ENCODE measurements at regions not wholly inside any gene's neighbourhood (a gene's known extent, or its start where the extent isn't known, plus 50 kb on each side); places are given as distances from the start of the nearest gene placed in this dataset.

DNA sequence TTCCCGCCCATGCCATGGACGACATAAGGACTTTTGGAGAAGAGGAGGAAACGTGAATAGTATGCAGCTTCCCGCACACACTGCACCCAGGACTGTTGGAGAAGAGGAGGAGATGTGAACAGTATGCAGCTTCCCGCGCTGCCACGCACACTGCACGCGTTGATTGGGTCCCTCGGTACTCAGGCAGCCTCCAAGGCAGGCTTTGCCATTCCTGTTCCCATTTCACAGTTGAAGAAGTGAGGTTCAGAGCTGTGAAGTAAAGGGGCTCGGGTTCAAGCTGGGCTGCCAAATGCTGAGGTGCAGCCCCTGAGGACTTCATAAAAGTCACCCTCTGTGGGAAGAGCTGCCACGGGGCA lies 147.9 kb upstream of the FAM20C start:
- DNase-seq (ENCODE audit: low read depth) = no peak
- TF ChIP-seq, protein P1, sequence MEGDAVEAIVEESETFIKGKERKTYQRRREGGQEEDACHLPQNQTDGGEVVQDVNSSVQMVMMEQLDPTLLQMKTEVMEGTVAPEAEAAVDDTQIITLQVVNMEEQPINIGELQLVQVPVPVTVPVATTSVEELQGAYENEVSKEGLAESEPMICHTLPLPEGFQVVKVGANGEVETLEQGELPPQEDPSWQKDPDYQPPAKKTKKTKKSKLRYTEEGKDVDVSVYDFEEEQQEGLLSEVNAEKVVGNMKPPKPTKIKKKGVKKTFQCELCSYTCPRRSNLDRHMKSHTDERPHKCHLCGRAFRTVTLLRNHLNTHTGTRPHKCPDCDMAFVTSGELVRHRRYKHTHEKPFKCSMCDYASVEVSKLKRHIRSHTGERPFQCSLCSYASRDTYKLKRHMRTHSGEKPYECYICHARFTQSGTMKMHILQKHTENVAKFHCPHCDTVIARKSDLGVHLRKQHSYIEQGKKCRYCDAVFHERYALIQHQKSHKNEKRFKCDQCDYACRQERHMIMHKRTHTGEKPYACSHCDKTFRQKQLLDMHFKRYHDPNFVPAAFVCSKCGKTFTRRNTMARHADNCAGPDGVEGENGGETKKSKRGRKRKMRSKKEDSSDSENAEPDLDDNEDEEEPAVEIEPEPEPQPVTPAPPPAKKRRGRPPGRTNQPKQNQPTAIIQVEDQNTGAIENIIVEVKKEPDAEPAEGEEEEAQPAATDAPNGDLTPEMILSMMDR (conservative IDR thresholded peaks at IDR 0.05; ENCODE audit: control insufficient read depth, insufficient read depth, low read depth, low read length) = no peak

DNA sequence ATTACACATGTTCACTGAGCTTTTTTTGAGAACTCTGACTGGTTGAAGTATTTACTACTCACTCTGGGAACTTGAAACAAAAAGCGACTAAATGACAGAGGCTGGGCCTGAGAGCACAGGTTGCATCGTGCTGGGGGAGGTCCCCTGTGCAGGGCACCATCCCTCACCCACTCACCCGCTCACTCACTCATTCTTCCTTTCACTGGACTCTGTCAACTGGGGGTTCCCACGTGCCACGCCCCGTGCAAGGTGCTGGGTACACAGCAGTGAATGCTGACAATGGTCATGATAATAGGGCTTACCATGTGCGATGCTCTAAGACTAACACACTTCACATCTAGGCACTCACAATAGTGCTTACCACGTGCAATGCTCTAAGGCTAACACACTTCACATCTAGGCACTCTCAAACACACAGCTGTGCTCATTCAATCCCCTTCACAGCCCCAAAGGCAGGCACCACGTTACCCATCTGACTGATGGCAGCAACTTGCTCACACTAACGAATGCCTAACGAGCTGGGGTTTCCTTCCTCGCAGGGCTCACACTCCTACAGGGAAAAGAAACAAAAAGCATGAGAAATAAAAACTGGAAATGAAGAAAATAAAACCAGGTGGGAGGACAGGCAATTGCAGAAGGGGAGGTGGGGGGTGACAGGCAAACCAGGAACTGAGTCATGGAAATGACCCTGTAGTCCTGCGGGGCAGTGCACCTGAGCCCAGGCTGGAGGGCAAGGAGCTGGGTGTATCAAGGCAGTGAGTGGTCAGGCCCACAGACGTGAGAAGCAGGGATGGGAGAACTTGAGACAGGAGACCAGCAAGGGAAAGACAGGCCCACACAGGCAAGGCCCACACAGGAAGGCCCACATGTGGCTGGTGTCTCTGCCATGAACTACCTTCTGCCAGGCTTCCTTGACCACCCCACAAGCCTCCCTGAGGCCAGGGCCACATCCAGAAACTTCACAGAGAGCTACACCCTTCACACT lies 147.0 kb upstream of the FAM20C start:
- no peak for DNase-seq (ENCODE audit: low read depth)
- no peak overlapping the region for H3K4me3 ChIP-seq (ENCODE audit: control insufficient read depth, low read depth, low read length)
- TF ChIP-seq, protein P1 (conservative IDR thresholded peaks at IDR 0.05; ENCODE audit: control insufficient read depth, insufficient read depth, low read depth, low read length) = no peak

More for the DNA sequence above, 147.9 kb upstream of the FAM20C start:
- no peak overlapping the region for H3K4me3 ChIP-seq (ENCODE audit: control insufficient read depth, low read depth, low read length)

DNA sequence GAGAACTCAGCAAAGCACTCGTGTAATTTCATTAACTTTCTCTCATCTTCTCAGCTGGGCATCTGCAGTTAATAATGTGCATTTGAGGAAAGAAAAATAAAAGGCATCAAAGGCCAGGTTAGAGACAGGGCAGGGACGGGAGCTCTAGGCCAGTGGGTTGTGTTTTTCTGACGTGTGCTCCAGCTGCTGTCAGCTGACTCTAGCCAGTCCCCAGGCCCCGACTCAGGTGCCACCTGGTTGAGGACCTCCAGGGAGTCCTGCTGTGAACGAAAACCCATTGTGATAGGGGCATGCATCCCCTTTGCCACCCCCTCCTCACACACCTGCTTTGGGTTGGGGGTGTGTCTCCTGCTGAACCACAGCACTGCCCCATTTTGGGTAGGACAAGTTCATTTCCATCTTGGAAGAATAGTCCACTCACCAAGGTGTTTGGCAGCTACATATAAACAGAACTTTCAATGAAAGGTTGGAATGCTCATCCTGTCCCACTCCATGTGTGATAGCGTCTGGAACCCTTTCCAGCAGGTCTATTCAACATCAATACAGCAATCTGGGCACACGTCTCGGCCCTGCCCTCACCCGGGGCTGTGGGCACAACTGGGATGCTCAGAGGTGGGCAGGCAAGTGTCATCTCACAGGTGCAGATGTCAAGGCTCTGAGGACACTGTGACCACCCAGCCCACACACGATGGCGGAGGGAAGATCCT lies 146.1 kb upstream of the FAM20C start:
- no peak overlapping the region for H3K4me3 ChIP-seq (ENCODE audit: control insufficient read depth, low read depth, low read length)
- TF ChIP-seq, protein P1 (conservative IDR thresholded peaks at IDR 0.05; ENCODE audit: control insufficient read depth, insufficient read depth, low read depth, low read length) = no peak
- no peak for DNase-seq (ENCODE audit: low read depth)

DNA sequence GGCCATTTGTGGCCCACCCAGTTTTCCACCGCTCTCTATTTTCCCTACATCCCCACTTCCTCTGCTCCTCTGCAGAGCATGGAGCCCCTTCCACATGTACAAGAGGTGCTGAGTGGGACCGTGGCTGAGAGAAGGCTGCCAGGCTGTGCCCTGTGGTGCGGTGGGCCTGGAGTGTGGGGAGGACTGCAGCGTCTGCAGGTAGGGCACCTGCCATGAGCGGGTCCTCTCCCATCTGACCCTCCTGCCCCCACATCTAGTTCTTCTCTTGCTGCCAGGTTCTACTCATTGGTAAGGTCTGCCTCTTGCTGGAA lies 145.6 kb upstream of the FAM20C start:
- TF ChIP-seq, protein P1 (conservative IDR thresholded peaks at IDR 0.05; ENCODE audit: control insufficient read depth, insufficient read depth, low read depth, low read length) = no peak
- no peak overlapping the region for H3K4me3 ChIP-seq (ENCODE audit: control insufficient read depth, low read depth, low read length)
- DNase-seq (ENCODE audit: low read depth) = no peak

DNA sequence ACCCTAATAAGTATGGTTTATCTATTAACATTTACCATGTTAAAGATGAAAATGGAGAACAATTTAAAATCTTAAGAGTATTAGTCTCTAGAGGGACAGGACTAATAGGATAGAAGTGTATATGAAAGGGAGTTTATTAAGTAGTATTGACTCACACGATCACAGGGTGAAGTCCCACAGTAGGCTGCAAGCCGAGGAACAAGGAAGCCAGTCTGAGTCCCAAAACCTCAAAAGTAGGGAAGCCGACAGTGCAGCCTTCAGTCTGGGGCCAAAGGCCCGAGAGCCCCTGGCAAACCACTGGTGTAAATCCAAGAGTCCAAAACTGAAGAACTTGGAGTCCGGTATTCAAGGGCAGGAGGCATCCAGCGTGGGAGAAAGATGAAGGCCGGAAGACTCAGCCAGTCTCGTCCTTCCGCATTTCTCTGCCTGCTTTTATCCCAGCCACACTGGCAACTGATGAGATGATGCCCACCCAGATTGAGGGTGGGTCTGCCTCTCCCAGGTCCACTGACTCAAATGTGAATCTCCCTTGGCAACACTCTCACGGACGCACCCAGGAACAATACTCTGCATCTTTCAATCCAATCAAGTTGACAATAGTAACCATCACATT lies 140.8 kb upstream of the FAM20C start:
- TF ChIP-seq, protein P1 (conservative IDR thresholded peaks at IDR 0.05; ENCODE audit: control insufficient read depth, insufficient read depth, low read depth, low read length) = no peak
- H3K4me3 ChIP-seq (ENCODE audit: control insufficient read depth, low read depth, low read length) = no peak overlapping the region
- no peak for DNase-seq (ENCODE audit: low read depth)

DNA sequence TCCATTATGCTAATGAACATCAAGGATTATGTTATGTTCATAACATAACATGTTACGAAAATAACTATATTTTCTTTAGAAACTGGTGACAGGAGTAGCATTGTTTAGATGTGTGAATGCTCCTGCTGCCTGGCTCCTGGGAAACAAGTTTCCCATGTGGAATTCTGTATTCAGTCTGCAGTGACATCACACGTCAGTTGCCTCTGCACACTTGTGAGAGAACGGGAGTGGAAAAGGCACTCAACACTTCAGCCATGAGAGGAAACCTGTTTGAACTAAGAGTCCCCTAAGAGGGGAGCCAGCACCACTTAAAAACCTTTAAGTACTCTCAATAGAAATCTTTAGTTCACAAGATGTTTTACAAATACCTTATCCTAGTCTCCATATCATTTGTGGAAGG lies 140.3 kb upstream of the FAM20C start:
- no peak overlapping the region for H3K4me3 ChIP-seq (ENCODE audit: control insufficient read depth, low read depth, low read length)
- TF ChIP-seq, protein P1 (conservative IDR thresholded peaks at IDR 0.05; ENCODE audit: control insufficient read depth, insufficient read depth, low read depth, low read length) = no peak
- DNase-seq (ENCODE audit: low read depth) = no peak

Measured in fibroblast of mammary gland (primary cell).